Stimulated activated CD4-positive, alpha-beta T cell treated with anti-CD3 and anti-CD28 coated beads, TNF-alpha, amount 100 ng/mL, for 1 hour (primary cell): ENCODE measurements at regions not wholly inside any gene's neighbourhood (a gene's known extent, or its start where the extent isn't known, plus 50 kb on each side); places are given as distances from the start of the nearest gene placed in this dataset.

Source experiments
- DNase-seq, 3 donors: peaks; one replicate each; pipeline ENCODE4 v3.0.0-alpha.2; 2020; ENCODE audit warnings: low read depth in 3 of 3, low spot score in 1 of 3

- no peak for DNase-seq
These were observed 53.5 kb upstream of the CHODL start for GRCh38 chr21:18191139-18191538.

GRCh38 chr21:18178509-18178908, 66.1 kb upstream of the CHODL start:
- DNase-seq = no peak

GRCh38 chr21:18174370-18174769, 70.3 kb upstream of the CHODL start:
- DNase-seq = no peak

GRCh38 chr21:18170829-18171228, 73.8 kb upstream of the CHODL start:
- DNase-seq = no peak

- DNase-seq = no peak
These were observed 74.4 kb upstream of the CHODL start for GRCh38 chr21:18170221-18170620.

DNA sequence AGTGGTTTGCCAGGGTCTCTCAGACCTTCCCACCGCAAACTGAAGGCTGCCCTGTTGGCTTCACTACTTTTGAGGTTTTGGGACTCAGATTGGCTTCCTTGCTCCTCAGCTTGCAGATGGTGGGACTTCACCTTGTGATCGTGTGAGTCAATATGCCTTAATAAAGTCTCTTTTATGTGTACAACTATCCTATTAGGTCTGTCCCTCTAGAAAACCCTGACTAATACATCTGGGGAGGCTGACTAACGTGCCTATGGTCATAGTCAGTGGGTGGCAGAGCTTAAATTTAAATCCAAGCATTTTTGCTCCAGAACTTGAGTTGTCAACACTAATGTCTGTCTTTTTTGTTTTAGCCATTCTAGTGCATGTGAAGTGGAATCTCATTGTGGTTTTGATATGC, 76.5 kb upstream of the CHODL start:
- DNase-seq = no peak

DNA sequence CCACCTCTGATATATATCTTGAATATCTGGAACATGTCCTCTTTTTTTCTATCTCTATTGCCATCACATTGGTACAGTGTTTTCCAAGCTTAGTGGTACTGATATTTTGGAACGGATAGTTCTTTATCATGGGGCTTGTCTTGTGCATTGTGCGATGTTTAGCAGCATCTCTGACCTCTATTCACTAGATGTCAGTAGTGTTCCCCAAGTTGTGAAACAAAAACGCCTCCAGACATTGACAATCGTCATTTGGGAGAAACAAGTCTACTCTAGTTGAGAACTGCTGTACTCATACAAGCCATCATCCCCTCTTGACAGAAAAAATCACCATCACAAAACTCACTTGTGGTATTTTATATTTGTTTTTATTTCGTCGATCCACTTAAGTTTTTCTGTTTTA, 79.7 kb upstream of the CHODL start:
- DNase-seq = no peak

DNA sequence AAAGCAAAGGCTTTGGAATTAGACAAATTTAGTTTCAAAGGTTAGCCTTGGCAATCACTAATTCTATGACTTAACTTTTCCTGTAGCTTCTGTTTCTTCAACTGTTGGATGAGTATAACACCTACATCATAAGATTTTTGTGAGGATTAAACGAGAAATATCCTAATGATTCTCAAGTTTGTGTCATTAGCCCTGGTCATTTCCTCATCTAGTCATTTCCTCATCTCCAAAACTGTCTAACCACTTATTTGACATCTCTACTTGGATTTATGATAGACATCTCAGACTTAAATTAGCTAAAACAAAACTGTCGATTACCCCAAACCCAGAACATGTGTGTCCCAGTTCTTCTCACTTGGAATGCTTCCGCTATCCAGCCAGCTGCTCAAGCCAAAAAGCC, 80.2 kb upstream of the CHODL start:
- no peak for DNase-seq

DNA sequence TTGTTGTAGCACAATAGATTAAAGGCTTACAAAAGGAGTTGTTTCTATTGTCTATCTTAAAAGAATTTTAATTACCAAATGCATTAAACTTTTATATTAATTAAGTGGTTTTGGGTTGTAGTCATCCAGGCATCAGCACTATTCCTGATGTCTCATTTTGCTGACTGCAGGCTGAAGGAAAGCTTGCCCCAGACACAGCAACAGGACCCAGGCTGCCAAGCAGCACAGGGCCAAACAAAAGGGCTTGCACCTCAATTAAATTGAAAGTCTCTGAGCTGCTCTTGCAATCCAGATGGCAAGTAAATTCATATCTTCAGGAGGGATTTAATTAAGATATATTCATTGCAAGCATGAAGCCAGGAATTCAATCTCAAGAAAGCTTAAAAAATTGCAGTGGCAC, 80.7 kb upstream of the CHODL start:
- no peak for DNase-seq

GRCh38 chr21:18161841-18162240, 82.8 kb upstream of the CHODL start:
- no peak for DNase-seq

- DNase-seq = no peak
These were observed 87.2 kb upstream of the CHODL start for GRCh38 chr21:18157406-18157805.

GRCh38 chr21:18155508-18156193, 89.0 kb upstream of the CHODL start:
- no peak for DNase-seq

DNA sequence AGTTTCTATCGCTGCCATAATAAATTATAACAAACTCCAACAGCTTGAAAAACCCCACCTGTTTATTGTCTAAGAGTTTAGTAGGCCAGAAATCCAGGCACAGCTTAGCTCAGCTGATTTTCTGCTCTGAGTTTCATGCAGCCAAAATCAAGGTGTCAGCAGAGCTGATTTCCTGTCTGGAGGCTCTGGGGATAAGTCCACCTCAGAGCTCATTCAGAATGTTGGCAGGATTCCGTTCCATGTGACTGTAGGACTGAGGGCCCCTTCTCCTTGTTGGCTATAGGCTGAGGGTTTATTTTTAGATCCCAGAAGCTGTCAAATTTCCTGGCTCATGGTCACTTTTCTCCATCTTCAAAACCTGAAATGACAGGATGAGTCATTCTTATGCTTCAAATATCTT, 91.6 kb upstream of the CHODL start:
- DNase-seq = no peak

GRCh38 chr21:18152371-18152770, 92.3 kb upstream of the CHODL start:
- DNase-seq = no peak

DNA sequence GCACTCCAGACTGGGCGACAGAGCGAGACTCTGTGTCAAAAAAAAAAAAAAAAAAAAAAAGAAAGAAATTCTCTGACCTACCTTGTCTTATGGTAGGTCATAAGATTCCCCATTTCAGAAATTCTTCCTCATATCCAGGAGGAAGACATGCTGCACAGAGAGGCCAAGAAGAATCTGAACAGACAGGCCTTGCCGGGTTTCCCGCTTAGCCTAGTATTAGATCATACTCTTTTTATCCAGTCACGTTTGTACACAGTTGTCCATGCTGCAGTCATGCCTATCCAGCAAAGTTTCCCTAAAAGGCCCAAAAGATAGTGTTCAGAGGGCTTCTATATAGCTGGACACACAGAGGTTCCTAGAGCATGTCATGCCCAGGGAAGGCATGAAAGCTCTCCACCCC, 93.6 kb upstream of the CHODL start:
- DNase-seq = no peak

DNA sequence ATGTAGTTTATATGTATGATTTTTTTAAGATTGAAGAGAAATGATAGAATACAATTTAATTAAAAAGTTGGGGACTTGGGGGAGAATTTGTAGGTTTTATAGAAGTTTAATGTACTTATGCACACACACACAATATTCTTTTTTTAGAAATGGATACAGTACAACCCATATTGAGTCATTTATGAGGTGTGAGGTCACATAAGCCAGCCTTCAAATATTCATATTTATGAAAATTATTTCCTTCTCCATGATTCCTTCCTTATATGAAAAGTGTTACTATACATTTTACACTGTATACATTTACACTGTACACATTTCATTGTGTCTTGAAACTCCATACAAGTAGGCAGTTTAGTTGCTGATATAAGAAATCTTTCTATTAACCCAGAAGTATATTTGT, 96.2 kb upstream of the CHODL start:
- no peak for DNase-seq

- DNase-seq = no peak
These were observed 97.0 kb upstream of the CHODL start for GRCh38 chr21:18147678-18148077.

GRCh38 chr21:18146820-18147219, 97.8 kb upstream of the CHODL start:
- DNase-seq = no peak

- DNase-seq = no peak
These were observed 100.3 kb upstream of the CHODL start for GRCh38 chr21:18144339-18144738.

DNA sequence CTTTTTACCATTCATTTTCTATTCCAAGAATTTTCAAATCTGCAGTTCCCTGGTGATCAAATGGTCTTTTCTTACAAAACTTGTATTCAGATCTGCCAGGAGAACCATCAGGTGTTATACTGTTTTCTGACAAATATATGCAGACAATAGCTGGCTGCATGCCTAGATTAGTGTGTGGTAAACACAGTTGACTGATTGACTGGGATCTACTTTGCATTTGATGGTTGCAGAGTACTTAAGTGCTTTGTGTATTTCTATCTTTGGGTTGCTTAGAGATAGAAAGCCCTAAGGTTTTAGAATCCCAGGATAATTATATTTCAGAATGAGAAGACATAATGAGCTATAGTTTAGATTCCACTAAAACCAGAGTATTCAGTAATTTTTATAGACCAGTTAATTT, 102.0 kb upstream of the CHODL start:
- DNase-seq = no peak

GRCh38 chr21:18138507-18138906, 106.1 kb upstream of the CHODL start:
- DNase-seq = no peak

DNA sequence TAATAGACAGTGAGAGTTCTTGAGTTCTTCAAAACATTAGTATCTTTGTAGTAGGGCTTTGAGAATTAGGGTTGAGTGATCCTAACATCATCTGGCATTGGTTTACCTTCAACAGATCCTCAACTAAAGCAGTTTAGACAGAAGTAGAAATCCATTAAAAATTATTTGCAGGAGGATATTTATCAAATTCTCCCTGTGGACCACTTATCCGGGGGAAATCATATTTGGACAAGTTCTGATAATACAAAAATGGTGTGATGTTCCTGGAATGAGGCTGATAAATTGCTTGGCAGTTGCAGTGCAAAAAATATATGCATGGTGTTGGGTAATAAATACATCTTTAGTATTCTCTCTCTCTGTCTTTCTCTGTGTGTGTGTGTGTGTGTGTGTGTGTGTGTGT, 115.1 kb upstream of the CHODL start:
- no peak for DNase-seq

- DNase-seq = no peak
These were observed 126.1 kb upstream of the CHODL start for GRCh38 chr21:18118566-18118965.

GRCh38 chr21:18117176-18117575, 127.5 kb upstream of the CHODL start:
- no peak for DNase-seq
